Renal cortical epithelial cell (primary cell): ENCODE measurements at regions not wholly inside any gene's neighbourhood (a gene's known extent, or its start where the extent isn't known, plus 50 kb on each side); places are given as distances from the start of the nearest gene placed in this dataset.
"Not testable (repeated sequence)": the region's sequence is repeated elsewhere in the genome, so short reads cannot be mapped to it uniquely, and the experiment has no call there.

Source experiments
- DNase-seq: peaks from one replicate; pipeline ENCODE4 v3.0.0-alpha.2; 2011; ENCODE audit warnings: low read depth

DNA sequence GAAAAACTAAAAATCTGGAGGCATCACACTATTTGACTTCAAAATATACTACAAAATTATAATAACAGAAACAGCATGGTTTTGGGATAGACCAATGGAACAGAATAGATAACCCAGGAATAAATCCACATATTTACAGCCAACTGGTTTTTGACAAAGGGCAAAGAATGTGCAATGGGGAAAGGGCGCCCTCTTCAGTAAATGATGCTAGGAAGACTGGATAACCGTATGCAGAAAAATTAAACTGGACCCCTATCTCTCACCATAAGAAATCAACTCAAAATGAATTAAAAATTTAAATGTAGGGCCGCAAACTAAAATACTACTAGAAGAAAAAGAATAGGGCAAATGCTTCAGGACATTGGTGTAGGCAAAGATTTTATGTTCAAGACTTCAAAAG, 440.5 kb upstream of the SGCG start:
- no peak for DNase-seq

DNA sequence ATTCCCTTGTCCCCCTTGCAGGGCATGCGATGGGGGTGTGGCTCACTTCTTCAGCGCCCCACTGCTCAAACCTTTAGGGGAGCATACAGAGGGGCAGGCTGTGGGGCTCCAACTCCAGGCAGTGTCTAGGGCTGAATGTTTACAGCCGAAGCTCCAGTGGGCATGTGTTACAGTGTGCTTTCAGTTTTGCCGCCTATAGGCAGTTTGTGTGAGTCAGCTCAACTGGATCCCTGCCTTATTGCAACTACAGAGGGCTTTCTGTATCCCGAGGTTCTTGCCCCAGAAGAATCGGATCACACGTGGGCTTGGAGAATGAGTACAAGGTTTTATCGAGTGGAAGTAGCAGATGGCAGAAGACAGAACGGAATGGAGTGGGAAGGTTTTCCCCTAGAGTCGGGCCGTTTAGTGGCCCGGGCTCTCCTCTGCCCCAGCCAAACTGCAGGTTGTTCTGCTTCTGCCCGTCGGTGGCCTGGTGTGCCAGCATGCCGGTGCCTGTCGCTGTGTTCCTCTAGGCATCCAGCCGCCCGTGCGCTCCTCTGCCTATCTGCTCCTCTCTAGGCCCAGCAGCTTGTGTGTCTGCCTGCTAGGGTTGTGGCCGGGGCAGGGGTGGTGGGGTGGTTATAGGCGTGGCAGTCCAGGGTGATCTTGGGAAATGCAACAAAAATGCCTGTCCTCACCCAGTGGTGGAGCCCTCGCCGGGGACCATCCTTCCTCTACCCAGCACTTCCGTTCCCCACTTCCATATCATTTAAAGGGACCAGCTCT, 435.9 kb upstream of the SGCG start:
- DNase-seq: no peak

DNA sequence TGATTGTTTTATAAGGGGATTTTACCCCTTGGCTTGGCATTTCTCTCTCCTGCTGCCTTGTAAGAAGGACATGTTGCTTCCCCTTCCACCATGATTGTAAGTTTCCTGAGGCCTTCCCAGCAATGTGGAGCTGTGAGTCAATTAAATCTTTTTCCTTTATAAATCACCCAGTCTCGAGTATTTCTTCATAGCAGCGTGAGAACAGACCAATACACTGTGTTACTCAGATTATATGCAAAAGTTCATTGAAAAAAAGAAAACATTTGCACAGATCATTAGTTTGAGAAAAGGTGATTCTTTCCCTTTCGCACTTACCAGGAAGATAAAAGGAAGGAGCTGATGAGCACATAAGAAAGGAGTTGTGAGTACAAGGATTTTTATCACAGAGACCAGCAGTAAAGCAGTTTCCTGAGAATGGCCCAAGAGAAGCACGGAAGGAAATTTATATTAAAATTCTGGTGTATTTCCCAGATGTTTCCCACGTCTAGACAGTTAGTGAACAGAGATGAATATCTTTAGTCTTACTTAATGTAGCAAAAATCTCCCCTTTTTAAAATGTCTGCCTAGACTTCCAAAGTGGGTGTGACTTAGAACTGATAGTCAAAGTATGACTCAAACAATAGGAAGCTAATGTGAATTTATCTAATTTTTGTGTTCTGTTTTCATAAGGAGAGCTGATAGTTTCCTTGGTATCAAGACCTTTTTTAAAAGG, 431.8 kb upstream of the SGCG start:
- DNase-seq: no peak

GRCh38 chr13:22749626-22750025, 431.2 kb upstream of the SGCG start:
- no peak for DNase-seq

DNA sequence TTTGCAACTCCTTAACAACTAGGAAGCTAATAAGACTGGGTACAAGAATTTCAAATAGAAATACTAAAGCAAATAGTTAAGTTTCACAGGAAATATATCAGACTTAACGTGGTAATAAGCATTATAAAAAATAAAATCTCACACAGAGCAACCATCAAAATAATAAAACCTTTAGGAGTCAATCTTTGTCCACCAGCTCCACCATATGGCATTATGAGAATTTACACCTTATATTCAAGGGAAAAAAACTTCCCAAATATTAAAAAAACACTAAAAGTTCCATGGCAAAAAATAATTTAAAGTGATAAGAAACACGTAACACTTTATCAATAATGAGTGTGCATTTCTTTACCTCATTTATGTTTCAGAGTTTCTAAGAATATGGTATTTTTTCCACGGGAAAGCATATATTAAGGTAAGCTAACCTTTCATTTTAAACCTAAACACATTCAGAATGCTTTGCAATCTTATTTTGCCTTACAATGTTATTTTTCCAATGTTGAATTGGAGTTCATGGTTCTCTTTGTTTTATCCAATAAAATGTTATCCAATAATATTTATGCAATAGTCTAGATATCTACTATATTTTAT, 423.2 kb upstream of the SGCG start:
- DNase-seq: peak; percentile 13

DNA sequence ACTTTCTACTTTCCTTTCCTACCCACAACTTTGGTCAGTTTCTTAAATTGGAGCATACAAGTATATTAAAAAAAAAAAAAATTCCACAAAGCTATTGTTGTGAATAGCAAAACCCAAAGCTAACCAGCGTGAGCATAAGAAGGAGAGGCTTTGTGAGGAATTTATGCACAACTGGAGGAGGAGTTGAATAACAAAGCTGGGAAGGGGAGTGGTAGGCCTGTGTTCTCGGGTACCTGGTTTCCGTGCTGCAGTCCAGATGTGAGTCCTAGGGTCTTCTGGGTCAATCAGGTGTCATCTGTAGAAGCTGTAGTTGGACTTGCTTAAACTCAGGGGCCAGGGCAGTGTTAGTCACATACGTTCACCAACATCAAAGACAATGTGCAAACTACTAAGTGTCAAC, 422.5 kb upstream of the SGCG start:
- DNase-seq: no peak

DNA sequence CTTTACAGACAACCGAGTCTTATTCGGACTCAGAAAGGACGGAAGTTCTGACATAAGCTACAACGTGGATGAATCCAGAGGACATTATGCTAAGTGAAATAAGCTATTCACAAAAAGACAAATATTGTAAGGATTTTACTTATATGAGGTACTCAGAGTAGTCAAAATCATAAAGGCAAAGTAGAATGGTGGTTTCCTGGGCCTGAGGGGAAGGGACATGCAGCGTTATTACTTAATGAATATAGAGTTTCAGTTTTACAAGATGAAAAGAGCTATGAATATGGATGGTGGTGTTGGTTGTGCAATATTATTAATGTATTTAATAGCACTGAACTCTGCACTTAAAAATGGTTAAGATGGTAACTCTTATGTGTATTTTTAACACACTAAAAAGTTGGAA, 419.1 kb upstream of the SGCG start:
- no peak for DNase-seq

DNA sequence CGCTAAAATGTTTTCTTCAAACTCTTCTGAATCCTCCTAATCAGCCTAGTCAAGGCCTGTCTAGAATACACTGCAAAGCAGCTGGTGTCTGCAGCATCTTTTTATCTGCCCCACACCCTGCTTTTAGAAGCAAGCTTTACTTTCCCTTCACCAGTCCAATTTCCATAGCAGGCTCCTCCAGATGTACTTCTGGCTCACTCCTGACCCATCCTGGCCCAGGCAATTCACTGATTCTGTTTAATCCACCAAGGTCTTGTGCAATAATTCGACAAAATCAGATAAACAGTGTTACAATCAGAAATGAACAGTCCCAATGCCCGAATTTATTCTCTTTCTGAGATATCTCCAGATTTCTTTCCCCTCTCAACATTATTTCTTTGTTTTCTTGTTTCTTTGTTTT, 415.2 kb upstream of the SGCG start:
- DNase-seq: no peak

DNA sequence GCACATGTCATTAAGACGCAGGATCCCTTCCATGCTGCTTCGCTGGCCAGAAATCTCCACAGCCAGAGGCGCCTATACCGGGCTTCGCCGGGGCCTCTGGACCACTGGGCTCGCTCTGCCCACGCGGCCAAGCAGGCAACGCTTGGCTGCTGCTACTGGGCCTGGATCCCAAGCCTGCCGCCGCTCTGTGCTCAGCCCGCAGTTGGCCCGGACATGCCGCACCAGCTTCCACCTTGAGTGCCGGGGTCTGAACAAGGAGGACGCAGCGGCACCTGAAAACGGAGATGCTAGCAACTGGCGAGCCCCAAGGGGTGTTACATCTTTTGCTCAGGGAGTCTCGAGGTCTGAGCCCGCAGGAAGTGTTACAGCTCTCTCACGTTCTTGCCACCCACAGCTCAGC, 409.9 kb upstream of the SGCG start:
- DNase-seq: no peak

DNA sequence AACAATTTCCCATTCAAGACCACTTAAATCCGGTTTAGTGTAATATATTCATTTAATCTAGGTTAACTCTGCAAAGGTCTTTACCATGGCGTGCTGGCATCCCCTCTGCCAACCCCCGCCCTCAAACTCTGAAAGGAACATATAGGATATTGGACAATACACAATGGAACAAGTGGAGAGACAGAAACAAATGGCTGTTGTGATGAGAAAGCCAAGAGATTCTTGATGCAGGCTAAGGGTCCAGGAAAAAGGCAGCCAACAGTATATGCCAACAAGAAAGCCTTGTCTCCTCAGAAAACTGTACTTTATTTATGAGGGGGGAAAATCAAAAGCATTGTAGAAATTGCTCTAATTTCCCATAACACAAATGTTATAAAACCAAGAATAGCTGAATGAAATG, 407.3 kb upstream of the SGCG start:
- DNase-seq: no peak

DNA sequence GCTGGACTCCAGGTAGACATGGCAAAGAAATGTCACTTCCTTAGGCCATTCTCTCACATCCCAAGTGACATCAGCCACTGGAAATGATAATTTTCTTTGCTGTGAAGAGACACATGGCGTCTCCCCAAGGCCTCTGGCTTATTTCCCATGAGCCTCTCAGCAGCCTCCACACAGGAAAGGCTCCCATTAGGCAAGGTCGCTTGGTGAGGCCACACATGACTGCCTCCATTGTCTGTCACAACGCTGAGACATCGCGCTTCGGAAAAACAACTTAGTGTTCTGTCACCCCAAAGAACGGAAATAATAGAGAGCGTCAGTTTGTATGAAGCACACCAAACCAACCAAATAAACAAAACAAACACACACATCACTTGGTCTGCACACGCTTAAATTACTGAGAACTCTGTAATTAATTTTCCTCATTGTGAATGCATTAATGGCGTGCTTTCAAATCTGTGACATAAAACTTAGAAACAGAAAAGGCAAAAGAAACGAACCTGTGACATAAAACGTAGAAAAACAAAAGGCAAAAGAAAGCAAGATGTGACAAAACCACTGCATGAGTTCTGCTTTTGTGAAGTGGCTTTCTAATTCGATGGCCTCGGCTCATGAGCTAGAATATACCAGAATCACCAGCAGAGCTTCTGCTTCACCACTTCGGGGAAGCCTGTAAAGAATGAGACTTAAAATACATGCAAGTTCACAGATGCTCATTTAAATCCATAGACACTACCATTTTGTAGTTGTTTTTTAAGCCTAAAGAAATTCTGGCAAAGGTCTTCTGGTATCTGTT, 404.2 kb upstream of the SGCG start:
- no peak for DNase-seq

DNA sequence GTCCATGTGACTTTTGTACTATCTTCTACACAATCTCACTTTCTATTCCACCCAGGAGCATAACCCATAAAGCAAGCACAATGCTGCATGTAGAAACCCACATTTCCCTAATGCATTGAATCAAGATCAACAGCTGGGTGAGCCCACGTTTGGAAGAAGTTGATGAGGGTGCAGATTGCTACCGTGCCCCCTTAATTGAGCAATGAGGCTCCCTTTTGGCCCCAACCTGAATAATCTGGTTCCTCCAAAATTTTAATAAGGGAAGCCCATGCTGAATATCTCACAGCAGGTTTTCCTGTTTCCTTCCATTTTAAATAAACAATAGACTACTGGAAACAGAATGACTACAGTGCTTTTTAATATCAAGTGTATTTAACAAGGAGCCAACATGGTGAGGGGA, 403.6 kb upstream of the SGCG start:
- DNase-seq: no peak

DNA sequence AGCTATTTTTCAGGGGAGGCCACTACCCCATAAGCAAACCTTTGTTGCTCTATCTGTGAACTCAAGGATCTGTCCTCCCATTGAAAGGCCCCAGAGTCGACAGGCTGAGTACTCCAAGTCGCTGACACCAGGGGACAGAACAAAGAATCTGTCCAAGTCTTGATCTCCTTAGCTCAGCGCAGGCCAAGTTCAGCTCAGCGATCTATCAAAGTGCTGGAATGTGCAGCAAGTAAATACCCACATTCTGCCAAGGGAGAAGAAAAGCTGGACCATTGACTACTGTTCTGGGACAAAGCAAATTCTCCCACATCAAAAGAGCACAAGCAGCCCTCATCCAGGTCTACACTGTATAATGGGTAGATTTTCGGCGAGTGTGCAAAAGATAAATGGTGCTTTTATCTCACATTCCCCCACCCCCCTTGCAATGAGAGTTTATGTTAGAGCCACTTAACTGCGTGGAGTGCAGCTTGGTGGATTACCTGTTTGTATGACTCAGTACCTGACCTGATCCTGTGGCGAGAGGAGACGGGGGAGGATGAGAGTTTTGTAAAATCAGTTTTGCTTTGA, 391.7 kb upstream of the SGCG start:
- DNase-seq: no peak

GRCh38 chr13:22789916-22790315, 390.9 kb upstream of the SGCG start:
- DNase-seq: peak; percentile 6

GRCh38 chr13:22793598-22794134, 387.1 kb upstream of the SGCG start:
- DNase-seq: peak; percentile 68

DNA sequence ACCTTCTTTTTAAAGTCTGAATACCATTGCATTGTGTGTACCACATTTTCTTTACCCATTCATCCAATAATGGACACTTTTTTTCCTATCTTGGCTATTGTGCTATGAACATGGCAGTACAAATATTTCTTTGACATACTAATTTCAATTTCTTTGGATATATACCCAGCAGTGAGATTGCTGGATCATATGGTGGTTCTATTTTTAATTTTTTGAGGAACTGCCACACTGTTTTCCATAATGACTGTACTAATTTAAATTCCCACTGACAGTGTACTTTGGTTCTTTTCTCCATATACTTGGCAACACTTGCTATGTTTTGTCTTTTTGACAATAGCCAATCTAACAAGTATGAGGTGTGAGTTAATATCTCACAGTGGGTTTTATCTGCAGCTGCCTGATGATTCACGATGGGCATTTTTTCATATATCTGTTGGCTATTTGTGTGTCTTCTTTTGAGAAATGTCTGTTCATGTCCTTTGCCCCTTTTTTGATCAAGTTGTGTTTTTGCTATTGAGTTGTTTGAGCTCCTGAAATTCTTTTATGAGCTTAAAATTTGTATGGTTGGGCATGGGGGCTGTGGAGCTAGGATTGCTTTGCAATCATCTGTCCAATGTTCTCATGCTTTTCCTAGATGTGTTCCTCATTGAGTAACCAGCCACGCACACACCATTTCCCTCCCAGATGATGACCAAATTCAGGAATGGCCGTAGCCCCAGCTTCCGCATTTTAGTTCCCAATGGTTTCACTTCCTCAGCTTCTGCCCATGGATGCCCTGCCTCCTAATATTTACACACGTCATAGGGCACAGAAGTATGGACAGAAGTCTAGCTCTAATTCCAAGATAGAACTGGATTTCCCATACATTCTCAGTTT, 380.0 kb upstream of the SGCG start:
- peak; percentile 18 for DNase-seq

- DNase-seq: peak; percentile 65
Observed at GRCh38 chr13:22801402-22802003, 379.3 kb upstream of the SGCG start.

DNA sequence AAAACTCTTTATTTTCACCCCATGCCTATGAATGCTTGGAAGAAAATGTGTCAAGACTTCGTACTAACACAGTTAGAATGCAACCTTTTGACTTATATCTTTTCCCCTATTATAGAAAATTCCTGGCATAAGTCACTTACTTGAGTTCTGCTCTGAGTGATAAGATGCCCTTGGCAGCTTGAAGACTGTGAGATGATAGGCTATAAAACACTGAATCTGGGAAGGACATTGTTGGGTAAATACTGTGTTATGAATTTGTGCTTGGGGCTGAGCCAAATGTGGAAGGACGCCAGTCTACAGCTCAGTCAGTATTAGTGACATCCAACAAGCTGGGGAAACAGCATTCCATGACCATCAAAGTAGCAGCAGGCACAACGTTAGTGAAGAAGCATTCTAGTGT, 368.0 kb upstream of the SGCG start:
- DNase-seq: no peak

- DNase-seq: not testable (repeated sequence)
Observed at GRCh38 chr13:22813531-22814377, 367.0 kb upstream of the SGCG start.
